K562 (cell line): ENCODE measurements at regions not wholly inside any gene's neighbourhood (a gene's known extent, or its start where the extent isn't known, plus 50 kb on each side); places are given as distances from the start of the nearest gene placed in this dataset.

Experiments
- ATAC-seq: fragments of 200-7000 bp; cut with Tn5 transposase; 3 replicates; pipeline ENCODE4 v1.9.1; 2020; ENCODE audit warnings: moderate library complexity
- BruUV-seq: library from RNA; stranded (reverse); fragments of 400-500 nt; replicated peaks from 2 replicates; lab custom pipeline; 2021; lab: Mats Ljungman, UMichigan
- CTCF ChIA-PET: fragments of 300-600 bp; formaldehyde crosslinking; extraction: SDS; loops from one replicate; lab custom pipeline; 2021; ENCODE audit warnings: low intra/inter-chr PET ratio; lab: Yijun Ruan, JAX
- POLR2A ChIA-PET: fragments of 300-600, 350-650 bp; sonication (Branson Sonifier 250); formaldehyde crosslinking; extraction: SDS; loops from one replicate; lab custom pipeline; 2021; ENCODE audit warnings: antibody characterized with exemption, inconsistent platforms; lab: Yijun Ruan, JAX
- DNase-seq, 4 experiments: peaks; one replicate each; pipeline versions ENCODE4 v3.0.0 to v3.0.0-alpha.2; 2011 to 2018; ENCODE audit warnings: low spot score in 3 of 4, mixed read lengths in 3 of 4; ENCODE audit errors: extremely low read depth in 1 of 4
- FAIRE-seq: peaks from 2 replicates; lab custom pipeline; 2011; peaks lifted over from hg19 to GRCh38; lab: Jason Lieb, UNC
- H2AFZ ChIP-seq: 2 replicates; pipeline ENCODE4 v1.6.0; 2011; ENCODE audit warnings: low read depth, low read length, control low read depth, inconsistent platforms
- H3K27ac ChIP-seq: fragments of 200-600 bp; 3 replicates; pipeline ENCODE4 v1.8.0; 2011; ENCODE audit warnings: low read depth, mild to moderate bottlenecking, control low read depth, inconsistent platforms, low read length, moderate library complexity, mixed read lengths; ENCODE audit errors: extremely low read depth
- H3K27me3 ChIP-seq, 2 experiments: fragments of 300-600 bp in 1 of 2; 2 replicates in 1 of 2; 3 replicates in 1 of 2; pipeline versions ENCODE4 v1.6.0 to v1.8.0; 2011; ENCODE audit warnings: inconsistent platforms in 2 of 2, low read length in 2 of 2, mild to moderate bottlenecking in 1 of 2, mixed read lengths in 1 of 2, moderate library complexity in 1 of 2; ENCODE audit not compliant: control insufficient read depth in 2 of 2, insufficient read depth in 2 of 2
- H3K36me3 ChIP-seq: fragments of 300-600 bp; 3 replicates; pipeline ENCODE4 v1.8.0; 2011; ENCODE audit warnings: mild to moderate bottlenecking, low read length, inconsistent platforms; ENCODE audit not compliant: control insufficient read depth, insufficient read depth
- H3K4me1 ChIP-seq, 2 experiments: fragments of 200-600 bp in 1 of 2; replicated peaks in 1 of 2; 2 replicates in 1 of 2; 3 replicates in 1 of 2; pipeline versions ENCODE4 v1.5.1 to v1.8.0; 2011; ENCODE audit warnings: inconsistent platforms in 2 of 2, low read length in 2 of 2, mild to moderate bottlenecking in 1 of 2, mixed read lengths in 1 of 2, moderate library complexity in 1 of 2; ENCODE audit not compliant: control insufficient read depth in 2 of 2, insufficient read depth in 2 of 2
- H3K4me2 ChIP-seq: 2 replicates; pipeline ENCODE4 v1.6.1; 2011; ENCODE audit warnings: low read length, control low read depth, inconsistent platforms, mixed read lengths; ENCODE audit not compliant: insufficient read depth
- H3K4me3 ChIP-seq: fragments of 200-600 bp; sonication (generic), shearing (Covaris generic); 2 replicates; pipeline ENCODE4 v1.5.1; 2016; ENCODE audit warnings: control low read depth, inconsistent platforms
- H3K79me2 ChIP-seq: fragments of 200-600 bp; 3 replicates; pipeline ENCODE4 v1.8.0; 2011; ENCODE audit warnings: low read length, inconsistent platforms; ENCODE audit not compliant: control insufficient read depth, insufficient read depth
- H3K9ac ChIP-seq, 2 experiments: 2 replicates each; pipeline versions ENCODE4 v1.6.0 to v1.6.1; 2011; ENCODE audit warnings: low read depth in 2 of 2, low read length in 2 of 2, control low read depth in 1 of 2, inconsistent platforms in 1 of 2, mild to moderate bottlenecking in 1 of 2, mixed read lengths in 1 of 2; ENCODE audit not compliant: insufficient read depth in 1 of 2
- H3K9me1 ChIP-seq: one replicate; pipeline ENCODE4 v1.6.0; 2011; ENCODE audit warnings: inconsistent platforms, mild to moderate bottlenecking, low read length, moderate library complexity; ENCODE audit not compliant: control insufficient read depth, insufficient read depth
- H3K9me3 ChIP-seq: replicated peaks from 2 replicates; pipeline ENCODE4 v1.5.1; 2011; ENCODE audit warnings: low read depth, low read length, inconsistent platforms; ENCODE audit not compliant: control insufficient read depth, insufficient read depth
- H4K20me1 ChIP-seq: replicated peaks from 2 replicates; pipeline ENCODE4 v1.6.1; 2011; ENCODE audit warnings: low read length, inconsistent platforms, mixed read lengths; ENCODE audit not compliant: control insufficient read depth, insufficient read depth
- ARID3B ChIP-seq: fragments of 250-450 bp; sonication (Bioruptor Pico); IDR thresholded peaks from 2 replicates; pipeline ENCODE4 v1.4.0; 2020; ENCODE audit warnings: borderline replicate concordance
- BRD4 ChIP-seq: fragments of 200-600 bp; sonication (generic); IDR thresholded peaks from 2 replicates; pipeline ENCODE4 v1.6.1; 2017; ENCODE audit warnings: inconsistent platforms
- E2F3 ChIP-seq: fragments of 250-450 bp; sonication (Bioruptor Pico); IDR thresholded peaks from 2 replicates; pipeline ENCODE4 v1.4.0; 2020; ENCODE audit warnings: mild to moderate bottlenecking
- E2F6 ChIP-seq, 2 experiments: IDR thresholded peaks; 2 replicates each; pipeline ENCODE4 v1.6.1; 2011; ENCODE audit warnings: borderline replicate concordance in 1 of 2, control low read depth in 1 of 2, low read depth in 1 of 2, low read length in 1 of 2, mild to moderate bottlenecking in 1 of 2, mixed read lengths in 1 of 2, moderate library complexity in 1 of 2; ENCODE audit not compliant: insufficient read depth in 1 of 2, insufficient read length in 1 of 2, poor library complexity in 1 of 2, severe bottlenecking in 1 of 2; ENCODE audit errors: extremely low read depth in 1 of 2
- HDAC6 ChIP-seq: IDR thresholded peaks from 2 replicates; pipeline ENCODE4 v1.6.1; 2012; ENCODE audit warnings: low read depth, mild to moderate bottlenecking, control low read depth, inconsistent platforms, low read length, moderate library complexity
- KAT8 ChIP-seq: fragments of 450-650 bp; IDR thresholded peaks from 2 replicates; pipeline ENCODE4 v1.6.1; 2016; ENCODE audit warnings: low read depth, mild to moderate bottlenecking
- POU5F1 ChIP-seq: fragments of 150-350 bp; IDR thresholded peaks from 2 replicates; pipeline ENCODE4 v1.6.1; 2014; ENCODE audit warnings: borderline replicate concordance, low read length, low read depth, mild to moderate bottlenecking; ENCODE audit not compliant: partially characterized antibody
- SUPT5H ChIP-seq: fragments of 450-650 bp; IDR thresholded peaks from 2 replicates; pipeline ENCODE4 v1.6.1; 2016
- TCF3 ChIP-seq: sonication (generic); formaldehyde crosslinking; IDR thresholded peaks from 2 replicates; pipeline ENCODE4 v1.4.0; 2020; ENCODE audit warnings: mild to moderate bottlenecking, missing genetic modification reagents
- WHSC1 ChIP-seq: IDR thresholded peaks from one replicate; pipeline ENCODE4 v1.6.1; 2012; ENCODE audit warnings: low read length, control low read depth, inconsistent platforms
- ZNF518B ChIP-seq: fragments of 250-450 bp; sonication (Bioruptor Pico); IDR thresholded peaks from 2 replicates; pipeline ENCODE4 v1.5.0; 2021; ENCODE audit warnings: mild to moderate bottlenecking, moderate library complexity
- ZNF766 ChIP-seq: fragments of 200-800 bp; sonication (Bioruptor generic); conservative IDR thresholded peaks from 2 replicates; pipeline ENCODE4 v1.6.1; 2016; ENCODE audit warnings: missing genetic modification characterization, missing compliant biosample characterization
- ZNF830 ChIP-seq: fragments of 250-450 bp; sonication (Bioruptor Pico); IDR thresholded peaks from 2 replicates; pipeline ENCODE4 v1.5.0; 2021; ENCODE audit warnings: mild to moderate bottlenecking
- WGBS: fragments of 100-300 bp; shearing (Covaris generic); methylation state at CpG from one replicate; pipeline ENCODE4 v1.1.6; 2016; ENCODE audit warnings: low coverage, mixed read lengths; ENCODE audit not compliant: insufficient coverage; ENCODE audit errors: missing lambda C conversion rate; 5-methylcytosine and 5-hydroxymethylcytosine counted together
- in situ Hi-C: fragments of 300-500 bp; cut with MboI; formaldehyde crosslinking; loops from 4 replicates; pipeline ENCODE4 v1.15.0; 2018; ENCODE audit warnings: inconsistent platforms, mixed read lengths
- intact Hi-C: fragments of 100-400 bp; cut with micrococcal nuclease; formaldehyde crosslinking; loops from 2 replicates; pipeline ENCODE4 v1.14.2; 2022

- Histone ChIP-seq H3K4me1 (no peaks in the 10 kb centered on the region), H3K27ac (no peak overlapping the region), H3K36me3 (no peaks in the 10 kb centered on the region), H3K9me1 (no peaks in the 10 kb centered on the region), H3K4me3 (no peak overlapping the region), H3K4me2 (no peak overlapping the region), H3K27me3 (no peaks in the 10 kb centered on the region), H3K9ac (no peak overlapping the region), H3K79me2 (no peaks in the 10 kb centered on the region)
- ChIA-PET POLR2A (no interaction called here), CTCF (no interaction called here)
- ATAC-seq: no peak
- no peak for FAIRE-seq
- no TSS peak for BruUV-seq
- no peak for DNase-seq
- WGBS: 0% methylated on average over 1 of the region's 2 CpGs
- TF ChIP-seq BRD4 (no peak), HDAC6 (no peak), SUPT5H (no peak), WHSC1 (no peak), ZNF766 (CRISPR knock-in tag) (no peak), E2F6 (IDR thresholded peaks at IDR 0.05; ENCODE audit: borderline replicate concordance in 1 of 2, extremely low read depth in 1 of 2, insufficient read depth in 1 of 2, insufficient read length in 1 of 2, low read depth in 1 of 2, low read length in 1 of 2, poor library complexity in 1 of 2, severe bottlenecking in 1 of 2) (no peak), TCF3 (no peak), ZNF518B (CRISPR knock-in tag) (no peak), ARID3B (CRISPR knock-in tag) (no peak), E2F3 (CRISPR knock-in tag) (no peak), KAT8 (no peak), POU5F1 (no peak), ZNF830 (CRISPR knock-in tag) (no peak)
- TF ChIP-seq, all 486 proteins: peak for 0
- H4K20me1 ChIP-seq: no peaks in the 10 kb centered on the region
- H3K9me3 ChIP-seq: no peaks in the 10 kb centered on the region
- intact Hi-C loops: no loop called here
- no peak overlapping the region for H2AFZ ChIP-seq
- in situ Hi-C loops: no loop called here
These were observed 117.4 kb upstream of the AFF2 start for GRCh38 chrX:148382983-148383382.
